Activated T-helper 1 cell treated with anti-CD3 and anti-CD28 coated beads, Interleukin-12 subunit alpha, Interleukin-12 subunit beta, Interleukin-2, Interleukin-4 antibody, amounts not matched to agents 30 ng/mL and 10 ng/mL and 1 ng/mL, durations not matched to agents 14 hours and 24 hours and 36 hours (primary cell): ENCODE measurements at regions not wholly inside any gene's neighbourhood (a gene's known extent, or its start where the extent isn't known, plus 50 kb on each side); places are given as distances from the start of the nearest gene placed in this dataset.

Source experiments
- DNase-seq: peaks from one replicate; pipeline ENCODE4 v3.0.0; 2021; ENCODE audit warnings: low spot score
- H3K27ac Mint-ChIP-seq: one replicate; pipeline ENCODE4 v1.8.0; 2021; ENCODE audit warnings: mild to moderate bottlenecking, mixed read lengths
- H3K27me3 Mint-ChIP-seq: one replicate; pipeline ENCODE4 v1.8.0; 2022; ENCODE audit warnings: mild to moderate bottlenecking, moderate library complexity, mixed read lengths; ENCODE audit not compliant: insufficient read depth
- H3K36me3 Mint-ChIP-seq: one replicate; pipeline ENCODE4 v1.8.0; 2021; ENCODE audit warnings: low read depth, mixed read lengths
- H3K4me1 Mint-ChIP-seq: one replicate; pipeline ENCODE4 v1.8.0; 2021; ENCODE audit warnings: low read depth, mixed read lengths
- H3K4me3 Mint-ChIP-seq: one replicate; pipeline ENCODE4 v1.8.0; 2021; ENCODE audit warnings: mild to moderate bottlenecking, moderate library complexity, mixed read lengths
- H3K9me3 Mint-ChIP-seq: one replicate; pipeline ENCODE4 v1.8.0; 2021; ENCODE audit warnings: mixed read lengths
- intact Hi-C: fragments of 100-400 bp; cut with micrococcal nuclease; formaldehyde crosslinking; loops from one replicate; pipeline ENCODE4 v1.15.1; 2024

GRCh38 chr1:191151321-191151807, 673.7 kb upstream of the BRINP3 start:
- intact Hi-C loops = no loop called here
- no peak for DNase-seq
- H3K27me3 Mint-ChIP-seq = no peaks in the 10 kb centered on the region
- no peaks in the 10 kb centered on the region for H3K4me1 Mint-ChIP-seq
- peaks cover 4% of the 10 kb centered on the region for H3K9me3 Mint-ChIP-seq
- H3K27ac Mint-ChIP-seq = no peak overlapping the region
- no peak overlapping the region for H3K4me3 Mint-ChIP-seq
- H3K36me3 Mint-ChIP-seq = no peaks in the 10 kb centered on the region

GRCh38 chr1:191152776-191153175, 675.1 kb upstream of the BRINP3 start:
- Mint-ChIP-seq H3K4me1 (no peaks in the 10 kb centered on the region), H3K27ac (no peak overlapping the region), H3K9me3 (peaks cover 4% of the 10 kb centered on the region), H3K36me3 (no peaks in the 10 kb centered on the region), H3K27me3 (no peaks in the 10 kb centered on the region), H3K4me3 (no peak overlapping the region)
- no peak for DNase-seq
- intact Hi-C loops = no loop called here

GRCh38 chr1:191155178-191155577, 677.5 kb upstream of the BRINP3 start:
- intact Hi-C loops = no loop called here
- no peaks in the 10 kb centered on the region for H3K4me1 Mint-ChIP-seq
- H3K36me3 Mint-ChIP-seq = no peaks in the 10 kb centered on the region
- H3K9me3 Mint-ChIP-seq = peaks cover 4% of the 10 kb centered on the region
- H3K27me3 Mint-ChIP-seq = no peaks in the 10 kb centered on the region
- no peak overlapping the region for H3K4me3 Mint-ChIP-seq
- no peak overlapping the region for H3K27ac Mint-ChIP-seq
- DNase-seq = no peak

- intact Hi-C loops = no loop called here
- Mint-ChIP-seq H3K4me3 (no peak overlapping the region), H3K9me3 (no peaks in the 10 kb centered on the region), H3K36me3 (no peaks in the 10 kb centered on the region), H3K4me1 (no peaks in the 10 kb centered on the region), H3K27me3 (no peaks in the 10 kb centered on the region), H3K27ac (no peak overlapping the region)
- DNase-seq = no peak
These were observed 683.2 kb upstream of the BRINP3 start for GRCh38 chr1:191160837-191161236.

GRCh38 chr1:191162762-191163161, 685.1 kb upstream of the BRINP3 start:
- no peak overlapping the region for H3K27ac Mint-ChIP-seq
- intact Hi-C loops = no loop called here
- DNase-seq = no peak
- no peaks in the 10 kb centered on the region for H3K27me3 Mint-ChIP-seq
- no peak overlapping the region for H3K4me3 Mint-ChIP-seq
- no peaks in the 10 kb centered on the region for H3K36me3 Mint-ChIP-seq
- H3K4me1 Mint-ChIP-seq = no peaks in the 10 kb centered on the region
- no peaks in the 10 kb centered on the region for H3K9me3 Mint-ChIP-seq

- Mint-ChIP-seq H3K9me3 (no peaks in the 10 kb centered on the region), H3K4me1 (no peaks in the 10 kb centered on the region), H3K27ac (no peak overlapping the region), H3K4me3 (no peak overlapping the region), H3K36me3 (no peaks in the 10 kb centered on the region), H3K27me3 (no peaks in the 10 kb centered on the region)
- intact Hi-C loops = no loop called here
- no peak for DNase-seq
These were observed 686.0 kb upstream of the BRINP3 start for GRCh38 chr1:191163621-191164020.

- Mint-ChIP-seq H3K36me3 (no peaks in the 10 kb centered on the region), H3K27me3 (no peaks in the 10 kb centered on the region), H3K4me1 (peaks cover 9% of the 10 kb centered on the region), H3K9me3 (peaks cover 3% of the 10 kb centered on the region), H3K4me3 (no peak overlapping the region), H3K27ac (no peak overlapping the region)
- no peak for DNase-seq
- intact Hi-C loops = no loop called here
These were observed 696.6 kb upstream of the BRINP3 start for GRCh38 chr1:191174298-191174697.

- Mint-ChIP-seq H3K27me3 (no peaks in the 10 kb centered on the region), H3K4me1 (peaks cover 9% of the 10 kb centered on the region), H3K36me3 (no peaks in the 10 kb centered on the region), H3K9me3 (peaks cover 3% of the 10 kb centered on the region), H3K4me3 (no peak overlapping the region), H3K27ac (no peak overlapping the region)
- intact Hi-C loops = no loop called here
- DNase-seq = no peak
These were observed 698.5 kb upstream of the BRINP3 start for GRCh38 chr1:191176131-191176530.

- no peak overlapping the region for H3K27ac Mint-ChIP-seq
These were observed 729.0 kb upstream of the BRINP3 start for GRCh38 chr1:191206513-191207207.

GRCh38 chr1:191222206-191222605, 744.5 kb upstream of the BRINP3 start:
- Mint-ChIP-seq H3K9me3 (peaks cover 8% of the 10 kb centered on the region), H3K27me3 (no peaks in the 10 kb centered on the region), H3K4me3 (no peak overlapping the region), H3K4me1 (no peaks in the 10 kb centered on the region), H3K36me3 (no peaks in the 10 kb centered on the region), H3K27ac (no peak overlapping the region)
- intact Hi-C loops = no loop called here
- no peak for DNase-seq

More at GRCh38 chr1:191206513-191207207, 729.0 kb upstream of the BRINP3 start:
- Mint-ChIP-seq H3K9me3 (no peaks in the 10 kb centered on the region), H3K27me3 (no peaks in the 10 kb centered on the region), H3K36me3 (no peaks in the 10 kb centered on the region), H3K4me1 (no peaks in the 10 kb centered on the region), H3K4me3 (no peak overlapping the region)
- intact Hi-C loops = no loop called here
- DNase-seq = no peak

GRCh38 chr1:191240925-191241324, 763.3 kb upstream of the BRINP3 start:
- H3K4me3 Mint-ChIP-seq = no peak overlapping the region
- intact Hi-C loops = no loop called here
- no peaks in the 10 kb centered on the region for H3K4me1 Mint-ChIP-seq

GRCh38 chr1:191255354-191256054, 777.8 kb upstream of the BRINP3 start:
- H3K27me3 Mint-ChIP-seq = no peaks in the 10 kb centered on the region
- no peak overlapping the region for H3K4me3 Mint-ChIP-seq
- no peaks in the 10 kb centered on the region for H3K36me3 Mint-ChIP-seq
- H3K4me1 Mint-ChIP-seq = no peaks in the 10 kb centered on the region
- peaks cover 14% of the 10 kb centered on the region for H3K9me3 Mint-ChIP-seq
- intact Hi-C loops = no loop called here
- DNase-seq = no peak
- H3K27ac Mint-ChIP-seq = no peak overlapping the region

More at GRCh38 chr1:191240925-191241324, 763.3 kb upstream of the BRINP3 start:
- Mint-ChIP-seq H3K27ac (no peak overlapping the region), H3K36me3 (no peaks in the 10 kb centered on the region), H3K9me3 (peaks cover 3% of the 10 kb centered on the region), H3K27me3 (no peaks in the 10 kb centered on the region)
- no peak for DNase-seq

GRCh38 chr1:191256917-191257316, 779.3 kb upstream of the BRINP3 start:
- H3K27me3 Mint-ChIP-seq = no peaks in the 10 kb centered on the region

More at GRCh38 chr1:191256917-191257316, 779.3 kb upstream of the BRINP3 start:
- DNase-seq = no peak
- Mint-ChIP-seq H3K4me3 (no peak overlapping the region), H3K4me1 (no peaks in the 10 kb centered on the region), H3K9me3 (peaks cover 11% of the 10 kb centered on the region), H3K27ac (no peak overlapping the region), H3K36me3 (no peaks in the 10 kb centered on the region)
- intact Hi-C loops = no loop called here
